ENCODE measurements at regions not wholly inside any gene's neighbourhood (a gene's known extent, or its start where the extent isn't known, plus 50 kb on each side); places are given as distances from the start of the nearest gene placed in this dataset.

- no peak for DNase-seq
Measured at GRCh38 chr15:77540312-77541060, 92.2 kb downstream of the LINGO1 start.

- DNase-seq, result no peak
Measured at GRCh38 chr15:77538793-77539497, 93.8 kb downstream of the LINGO1 start.

- DNase-seq, result no peak
Measured at GRCh38 chr15:77538027-77538451, 94.7 kb downstream of the LINGO1 start.

GRCh38 chr15:77537006-77537405 is 95.7 kb downstream of the LINGO1 start:
- no peak for DNase-seq

- no peak for DNase-seq
Measured at GRCh38 chr15:77535845-77536244, 96.9 kb downstream of the LINGO1 start.

All from EL (cell line).